GM23338 (cell line): ENCODE measurements at regions not wholly inside any gene's neighbourhood (a gene's known extent, or its start where the extent isn't known, plus 50 kb on each side); places are given as distances from the start of the nearest gene placed in this dataset.

ENCODE experiments used
- ATAC-seq: fragments of 200-7000 bp; cut with Tn5 transposase; 3 replicates; pipeline ENCODE4 v1.9.1; 2020
- DNase-seq: peaks from one replicate; pipeline ENCODE4 v3.0.0-alpha.2; 2015; ENCODE audit warnings: low spot score
- H2AFZ ChIP-seq: fragments of 200-600 bp; sonication (generic); 2 replicates; pipeline ENCODE4 v1.8.0; 2016; ENCODE audit warnings: antibody characterized with exemption, mild to moderate bottlenecking, moderate library complexity
- H3F3A ChIP-seq: fragments of 200-600 bp; sonication (generic); replicated peaks from 2 replicates; pipeline ENCODE4 v1.8.0; 2017; ENCODE audit warnings: antibody characterized with exemption, mixed run types, low read depth
- H3K27ac ChIP-seq: fragments of 200-600 bp; sonication (generic); 2 replicates; pipeline ENCODE4 v1.6.1; 2016; ENCODE audit warnings: low read depth
- H3K27me3 ChIP-seq: fragments of 200-600 bp; sonication (generic); 2 replicates; pipeline ENCODE4 v1.8.0; 2016; ENCODE audit warnings: mild to moderate bottlenecking, mixed run types, moderate library complexity; ENCODE audit not compliant: insufficient read depth
- H3K36me3 ChIP-seq: fragments of 200-600 bp; sonication (generic); 2 replicates; pipeline ENCODE4 v1.8.0; 2016; ENCODE audit warnings: mild to moderate bottlenecking; ENCODE audit not compliant: insufficient read depth
- H3K4me1 ChIP-seq: fragments of 200-600 bp; sonication (generic); 2 replicates; pipeline ENCODE4 v1.8.0; 2016; ENCODE audit warnings: mild to moderate bottlenecking, moderate library complexity; ENCODE audit not compliant: insufficient read depth
- H3K4me2 ChIP-seq: fragments of 200-600 bp; sonication (generic); 2 replicates; pipeline ENCODE4 v1.7.1; 2017; ENCODE audit warnings: mixed run types
- H3K4me3 ChIP-seq: fragments of 200-600 bp; sonication (generic); 2 replicates; pipeline ENCODE4 v1.6.1; 2016; ENCODE audit warnings: mixed run types
- H3K79me2 ChIP-seq: fragments of 200-600 bp; sonication (generic); replicated peaks from 2 replicates; pipeline ENCODE4 v1.8.0; 2017; ENCODE audit warnings: mild to moderate bottlenecking; ENCODE audit not compliant: insufficient read depth
- H3K9me2 ChIP-seq: fragments of 200-600 bp; sonication (generic); 2 replicates; pipeline ENCODE4 v1.8.0; 2017; ENCODE audit not compliant: insufficient read depth
- H4K20me1 ChIP-seq: fragments of 200-600 bp; sonication (generic); replicated peaks from 2 replicates; pipeline ENCODE4 v1.8.0; 2017; ENCODE audit warnings: mild to moderate bottlenecking; ENCODE audit not compliant: insufficient read depth
- H3K27ac Mint-ChIP-seq: 2 replicates; pipeline ENCODE4 v1.8.0; 2020; ENCODE audit warnings: inconsistent platforms, mild to moderate bottlenecking, moderate library complexity, mixed read lengths
- H3K27me3 Mint-ChIP-seq: 3 replicates; pipeline ENCODE4 v1.8.0; 2022; ENCODE audit warnings: low read depth, mild to moderate bottlenecking, moderate library complexity, mixed read lengths, inconsistent platforms; ENCODE audit not compliant: insufficient read depth, poor library complexity
- H3K36me3 Mint-ChIP-seq: 3 replicates; pipeline ENCODE4 v1.8.0; 2021; ENCODE audit warnings: low read depth, mild to moderate bottlenecking, inconsistent platforms, moderate library complexity, mixed read lengths
- H3K4me1 Mint-ChIP-seq: 3 replicates; pipeline ENCODE4 v1.8.0; 2020; ENCODE audit warnings: mild to moderate bottlenecking, inconsistent platforms, mixed read lengths
- H3K4me3 Mint-ChIP-seq: 3 replicates; pipeline ENCODE4 v1.8.0; 2021; ENCODE audit warnings: moderate library complexity, mild to moderate bottlenecking, inconsistent platforms, mixed read lengths
- H3K9me3 Mint-ChIP-seq: 3 replicates; pipeline ENCODE4 v1.8.0; 2020; ENCODE audit warnings: moderate library complexity, mild to moderate bottlenecking, inconsistent platforms, mixed read lengths
- CREB1 ChIP-seq: fragments of 250-450 bp; sonication (Bioruptor Pico); IDR thresholded peaks from 2 replicates; pipeline ENCODE4 v1.5.0; 2020; ENCODE audit warnings: low read depth, mild to moderate bottlenecking, moderate library complexity
- CTCF ChIP-seq, 2 experiments: fragments of 200-600 bp in 1 of 2; sonication (generic) in 1 of 2; conservative IDR thresholded peaks; 2 replicates each; pipeline versions ENCODE4 v1.5.1 to v1.6.1; 2016 to 2017; ENCODE audit warnings: antibody characterized with exemption in 2 of 2, low read depth in 2 of 2, mild to moderate bottlenecking in 2 of 2, moderate library complexity in 1 of 2
- ETS1 ChIP-seq: IDR thresholded peaks from 2 replicates; pipeline ENCODE4 v1.6.1; 2016; ENCODE audit warnings: antibody characterized with exemption
- EZH2 ChIP-seq: fragments of 200-600 bp; sonication (generic); IDR thresholded peaks from one replicate; pipeline ENCODE4 v1.8.0; 2017; ENCODE audit warnings: antibody characterized with exemption, mild to moderate bottlenecking, low read depth; ENCODE audit not compliant: unreplicated experiment
- EZH2phosphoT487 ChIP-seq: fragments of 200-600 bp; sonication (generic); IDR thresholded peaks from one replicate; pipeline ENCODE4 v1.8.1; 2018; ENCODE audit warnings: antibody characterized with exemption; ENCODE audit not compliant: unreplicated experiment
- JUNB ChIP-seq: IDR thresholded peaks from one replicate; pipeline ENCODE4 v1.6.1; 2016; ENCODE audit warnings: antibody characterized with exemption; ENCODE audit not compliant: unreplicated experiment
- NANOG ChIP-seq: IDR thresholded peaks from 2 replicates; pipeline ENCODE4 v1.6.1; 2016; ENCODE audit warnings: antibody characterized with exemption, borderline replicate concordance
- POLR2AphosphoS5 ChIP-seq: IDR thresholded peaks from 2 replicates; pipeline ENCODE4 v1.6.1; 2016; ENCODE audit warnings: antibody characterized with exemption, low read depth
- REST ChIP-seq: IDR thresholded peaks from one replicate; pipeline ENCODE4 v1.6.1; 2018; ENCODE audit warnings: antibody characterized with exemption; ENCODE audit not compliant: unreplicated experiment
- STAT1 ChIP-seq: IDR thresholded peaks from one replicate; pipeline ENCODE4 v1.6.1; 2016; ENCODE audit warnings: antibody characterized with exemption; ENCODE audit not compliant: unreplicated experiment
- ZNF114 ChIP-seq: fragments of 250-450 bp; sonication (Bioruptor Pico); IDR thresholded peaks from 2 replicates; pipeline ENCODE4 v1.5.0; 2020; ENCODE audit warnings: mild to moderate bottlenecking, moderate library complexity
- ZNF331 ChIP-seq: fragments of 250-450 bp; sonication (Bioruptor Pico); IDR thresholded peaks from 2 replicates; pipeline ENCODE4 v1.5.0; 2020; ENCODE audit warnings: low read depth, mild to moderate bottlenecking, moderate library complexity
- ZNF462 ChIP-seq: fragments of 250-450 bp; sonication (Bioruptor Pico); IDR thresholded peaks from 2 replicates; pipeline ENCODE4 v1.5.0; 2020; ENCODE audit warnings: mild to moderate bottlenecking, moderate library complexity

- no peaks in the 10 kb centered on the region for H3K36me3 ChIP-seq
- H3K9me2 ChIP-seq = peaks cover 5% of the 10 kb centered on the region; the same call in 1 of the 2 replicates
- no peaks in the 10 kb centered on the region; the same call in 2 of the 3 replicates for H3K36me3 Mint-ChIP-seq
- TF ChIP-seq ZNF331 (CRISPR knock-in tag) (no peak), POLR2AphosphoS5 (no peak), ZNF462 (no peak), EZH2 (no peak), CTCF (conservative IDR thresholded peaks at IDR 0.05; ENCODE audit: low read depth in 2 of 2) (no peak), NANOG (no peak), CREB1 (no peak), ZNF114 (no peak), STAT1 (no peak), EZH2phosphoT487 (no peak), REST (no peak), JUNB (no peak), ETS1 (no peak)
- no peak overlapping the region for H3K27ac ChIP-seq
- H3K4me1 Mint-ChIP-seq = peaks cover 5% of the 10 kb centered on the region; the same call in 1 of the 3 replicates
- H3K27me3 Mint-ChIP-seq = peaks cover 2% of the 10 kb centered on the region
- ATAC-seq (no peak), DNase-seq (no peak)
- no peaks in the 10 kb centered on the region for H3F3A ChIP-seq
- no peaks in the 10 kb centered on the region for H4K20me1 ChIP-seq
- H3K4me3 Mint-ChIP-seq = no peak overlapping the region
- 0 out of 2 replicates have a peak overlapping the region, but pooled peaks have one; percentile 32 for H2AFZ ChIP-seq
- no peaks in the 10 kb centered on the region for H3K79me2 ChIP-seq
- no peaks in the 10 kb centered on the region for H3K27me3 ChIP-seq
- H3K4me2 ChIP-seq = no peak overlapping the region
- no peaks in the 10 kb centered on the region for H3K4me1 ChIP-seq
- H3K27ac Mint-ChIP-seq = no peak overlapping the region
- no peaks in the 10 kb centered on the region for H3K9me3 Mint-ChIP-seq
- H3K4me3 ChIP-seq = no peak overlapping the region
Measured at GRCh38 chr6:40169878-40170277, 235.6 kb upstream of the MOCS1 start.
